ENCODE measurements at regions not wholly inside any gene's neighbourhood (a gene's known extent, or its start where the extent isn't known, plus 50 kb on each side); places are given as distances from the start of the nearest gene placed in this dataset.

DNA sequence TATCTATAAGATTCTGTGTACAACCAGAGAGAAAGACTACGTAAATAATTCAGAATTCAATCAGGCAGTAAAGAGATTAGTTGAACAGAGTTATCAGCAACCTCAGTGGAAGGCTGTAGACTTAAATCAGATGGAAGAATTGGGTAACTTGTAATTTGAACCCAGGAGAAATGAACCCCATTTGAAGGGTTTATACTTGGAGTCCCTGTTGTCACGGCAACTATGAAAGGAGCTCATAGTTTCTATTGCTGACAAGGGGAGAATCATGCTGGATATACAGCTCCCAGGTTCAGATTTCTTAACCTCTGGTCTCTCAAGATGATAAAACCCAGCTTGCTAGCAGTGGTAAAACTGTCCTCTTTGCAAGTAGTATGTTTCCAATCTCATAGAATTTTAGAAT lies 54.4 kb upstream of the BMP4 start:
- H3K4me2 ChIP-seq (ENCODE audit: control insufficient read depth, extremely low read depth, insufficient read depth, low read depth, low read length): no peak overlapping the region
- H3K36me3 ChIP-seq (ENCODE audit: control insufficient read depth in 2 of 2, extremely low read depth in 1 of 2, insufficient read depth in 2 of 2, low read length in 2 of 2): no peaks in the 10 kb centered on the region
- no peaks in the 10 kb centered on the region for H4K20me1 ChIP-seq (ENCODE audit: control insufficient read depth, extremely low read depth, insufficient read depth, low read length)
- H2AFZ ChIP-seq (ENCODE audit: control insufficient read depth, low read length): no peak overlapping the region
- DNase-seq (ENCODE audit: low read depth, low spot score): no peak
- H3K27ac ChIP-seq (ENCODE audit: control insufficient read depth, insufficient read depth, low read length): no peak overlapping the region
- H3K9me1 ChIP-seq (ENCODE audit: control insufficient read depth, extremely low read depth, insufficient read depth, low read length): no peaks in the 10 kb centered on the region
- TF ChIP-seq EZH2 (IDR thresholded peaks at IDR 0.05; ENCODE audit: low read length): no peak
- TF ChIP-seq, protein P1, sequence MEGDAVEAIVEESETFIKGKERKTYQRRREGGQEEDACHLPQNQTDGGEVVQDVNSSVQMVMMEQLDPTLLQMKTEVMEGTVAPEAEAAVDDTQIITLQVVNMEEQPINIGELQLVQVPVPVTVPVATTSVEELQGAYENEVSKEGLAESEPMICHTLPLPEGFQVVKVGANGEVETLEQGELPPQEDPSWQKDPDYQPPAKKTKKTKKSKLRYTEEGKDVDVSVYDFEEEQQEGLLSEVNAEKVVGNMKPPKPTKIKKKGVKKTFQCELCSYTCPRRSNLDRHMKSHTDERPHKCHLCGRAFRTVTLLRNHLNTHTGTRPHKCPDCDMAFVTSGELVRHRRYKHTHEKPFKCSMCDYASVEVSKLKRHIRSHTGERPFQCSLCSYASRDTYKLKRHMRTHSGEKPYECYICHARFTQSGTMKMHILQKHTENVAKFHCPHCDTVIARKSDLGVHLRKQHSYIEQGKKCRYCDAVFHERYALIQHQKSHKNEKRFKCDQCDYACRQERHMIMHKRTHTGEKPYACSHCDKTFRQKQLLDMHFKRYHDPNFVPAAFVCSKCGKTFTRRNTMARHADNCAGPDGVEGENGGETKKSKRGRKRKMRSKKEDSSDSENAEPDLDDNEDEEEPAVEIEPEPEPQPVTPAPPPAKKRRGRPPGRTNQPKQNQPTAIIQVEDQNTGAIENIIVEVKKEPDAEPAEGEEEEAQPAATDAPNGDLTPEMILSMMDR (optimal IDR thresholded peaks at IDR 0.05 in 1 of 3, IDR thresholded peaks at IDR 0.05 in 1 of 3, conservative IDR thresholded peaks at IDR 0.05 in 1 of 3; ENCODE audit: extremely low read depth in 1 of 3, insufficient read depth in 2 of 3, low read length in 3 of 3): no peak
- dilution Hi-C loops (cut with MboI; ENCODE audit: extremely low pct_ligation_motif_present, low sequenced_read_pairs): no loop called here
- no peaks in the 10 kb centered on the region for H3K4me1 ChIP-seq (ENCODE audit: control insufficient read depth, extremely low read depth, insufficient read depth, low read length)
- H3K9ac ChIP-seq (ENCODE audit: control insufficient read depth, extremely low read depth, insufficient read depth, low read length): no peak overlapping the region
- H3K4me3 ChIP-seq (ENCODE audit: control insufficient read depth in 2 of 3, extremely low read depth in 1 of 3, insufficient read depth in 2 of 3, low read depth in 1 of 3, low read length in 3 of 3): no peak overlapping the region
- no peak for FAIRE-seq
- no peaks in the 10 kb centered on the region for H3K9me3 ChIP-seq (ENCODE audit: control insufficient read depth, low read depth, low read length)
- no peaks in the 10 kb centered on the region for H3K79me2 ChIP-seq (ENCODE audit: control insufficient read depth, insufficient read depth, low read length)
- no peaks in the 10 kb centered on the region for H3K27me3 ChIP-seq (ENCODE audit: control insufficient read depth, extremely low read depth, insufficient read depth, low read length)

DNA sequence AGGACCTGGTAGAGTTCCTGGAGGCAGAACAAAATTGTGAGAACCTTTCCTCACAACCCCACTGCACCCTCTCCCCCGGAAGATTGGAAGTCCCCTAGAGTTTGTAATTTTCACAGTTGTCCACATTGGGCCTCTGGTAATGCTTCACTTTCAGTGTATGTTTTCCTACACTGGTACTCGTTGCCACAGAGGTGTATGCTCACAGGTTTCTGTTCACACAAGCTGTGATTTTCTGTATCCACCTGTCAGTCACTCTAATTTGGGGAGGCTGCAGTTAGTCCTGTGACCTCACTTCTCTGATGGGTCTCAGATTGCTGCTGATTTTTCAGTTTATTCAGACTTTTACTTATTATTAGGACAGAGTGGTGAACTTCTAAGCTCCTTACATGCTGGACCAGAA lies 66.4 kb upstream of the BMP4 start:
- TF ChIP-seq, protein P1 (optimal IDR thresholded peaks at IDR 0.05 in 1 of 3, IDR thresholded peaks at IDR 0.05 in 1 of 3, conservative IDR thresholded peaks at IDR 0.05 in 1 of 3; ENCODE audit: extremely low read depth in 1 of 3, insufficient read depth in 2 of 3, low read length in 3 of 3): no peak
- no peak for TF ChIP-seq EZH2 (IDR thresholded peaks at IDR 0.05; ENCODE audit: low read length)
- no peaks in the 10 kb centered on the region for H4K20me1 ChIP-seq (ENCODE audit: control insufficient read depth, extremely low read depth, insufficient read depth, low read length)
- no peak overlapping the region for H3K4me3 ChIP-seq (ENCODE audit: control insufficient read depth in 2 of 3, extremely low read depth in 1 of 3, insufficient read depth in 2 of 3, low read depth in 1 of 3, low read length in 3 of 3)
- FAIRE-seq (no peak), DNase-seq (ENCODE audit: low read depth, low spot score) (no peak)
- no peaks in the 10 kb centered on the region for H3K9me3 ChIP-seq (ENCODE audit: control insufficient read depth, low read depth, low read length)
- no peaks in the 10 kb centered on the region for H3K79me2 ChIP-seq (ENCODE audit: control insufficient read depth, insufficient read depth, low read length)
- no peak overlapping the region for H3K9ac ChIP-seq (ENCODE audit: control insufficient read depth, extremely low read depth, insufficient read depth, low read length)
- no peak overlapping the region for H3K4me2 ChIP-seq (ENCODE audit: control insufficient read depth, extremely low read depth, insufficient read depth, low read depth, low read length)
- no peaks in the 10 kb centered on the region for H3K9me1 ChIP-seq (ENCODE audit: control insufficient read depth, extremely low read depth, insufficient read depth, low read length)
- H3K36me3 ChIP-seq (ENCODE audit: control insufficient read depth in 2 of 2, extremely low read depth in 1 of 2, insufficient read depth in 2 of 2, low read length in 2 of 2): no peaks in the 10 kb centered on the region
- no peaks in the 10 kb centered on the region for H3K27me3 ChIP-seq (ENCODE audit: control insufficient read depth, extremely low read depth, insufficient read depth, low read length)
- dilution Hi-C loops (cut with MboI; ENCODE audit: extremely low pct_ligation_motif_present, low sequenced_read_pairs): no loop called here
- no peak overlapping the region for H2AFZ ChIP-seq (ENCODE audit: control insufficient read depth, low read length)
- no peaks in the 10 kb centered on the region for H3K4me1 ChIP-seq (ENCODE audit: control insufficient read depth, extremely low read depth, insufficient read depth, low read length)
- no peak overlapping the region for H3K27ac ChIP-seq (ENCODE audit: control insufficient read depth, insufficient read depth, low read length)
